Sigmoid colon (tissue), 6 donors: ENCODE measurements at regions not wholly inside any gene's neighbourhood (a gene's known extent, or its start where the extent isn't known, plus 50 kb on each side); places are given as distances from the start of the nearest gene placed in this dataset.
"Not testable (repeated sequence)": the region's sequence is repeated elsewhere in the genome, so short reads cannot be mapped to it uniquely, and the experiment has no call there.

Experiments used
- DNase-seq: peaks from one replicate; pipeline ENCODE4 v3.0.0-alpha.2; 2019
- H3K27ac ChIP-seq, 4 donors: fragments of 200-600 bp; sonication (generic); one replicate each; pipeline ENCODE4 v1.5.1; 2016 to 2019; ENCODE audit warnings: mild to moderate bottlenecking in 1 of 4
- H3K27me3 ChIP-seq, 3 donors: fragments of 200-600 bp; sonication (generic); one replicate each; pipeline ENCODE4 v1.5.1; 2019; ENCODE audit warnings: mild to moderate bottlenecking in 1 of 3
- H3K36me3 ChIP-seq, 4 donors: fragments of 200-600 bp; sonication (generic); one replicate each; pipeline ENCODE4 v1.5.1; 2016 to 2019
- H3K4me1 ChIP-seq, 4 donors: fragments of 200-600 bp; sonication (generic); one replicate each; pipeline ENCODE4 v1.5.1; 2017 to 2019
- H3K4me3 ChIP-seq, 4 donors: fragments of 200-600 bp; sonication (generic); one replicate each; pipeline ENCODE4 v1.5.1; 2017 to 2019; ENCODE audit warnings: mild to moderate bottlenecking in 2 of 4, moderate library complexity in 1 of 4
- H3K9me3 ChIP-seq, 4 donors: fragments of 200-600 bp in 3 of 4; sonication (generic) in 3 of 4; one replicate each; pipeline versions ENCODE4 v1.5.1 to v1.6.1; 2013 to 2019
- EP300 ChIP-seq, 4 donors: sonication (generic); formaldehyde crosslinking; IDR thresholded peaks; one replicate each; pipeline ENCODE4 v1.6.1; 2017; ENCODE audit warnings: antibody characterized with exemption in 4 of 4
- POLR2A ChIP-seq, 2 donors: fragments of 450-650 bp; IDR thresholded peaks; one replicate each; pipeline ENCODE4 v1.6.1; 2016; ENCODE audit warnings: antibody characterized with exemption in 2 of 2, mild to moderate bottlenecking in 2 of 2, moderate library complexity in 2 of 2
- POLR2AphosphoS5 ChIP-seq, 4 donors: sonication (generic); formaldehyde crosslinking; IDR thresholded peaks; one replicate each; pipeline ENCODE4 v1.6.1; 2017; ENCODE audit warnings: antibody characterized with exemption in 4 of 4
- WGBS, 2 donors: extraction: QIAGEN DNeasy Blood & Tissue Kit; methylation state at CpG; one replicate each; pipeline ENCODE4 v1.1.7; 2013; 5-methylcytosine and 5-hydroxymethylcytosine counted together
- intact Hi-C: fragments of 100-400 bp; cut with DNase I; formaldehyde crosslinking; loops from one replicate; pipeline ENCODE4 v1.15.1; 2023
- TF ChIP-seq, protein P1 (sequence below), 4 experiments: fragments of 450-650 bp in 3 of 4; fragments of 200-600 bp in 1 of 4; IDR thresholded peaks; one replicate each; pipeline ENCODE4 v1.5.1; 2016 to 2019; ENCODE audit warnings: antibody characterized with exemption in 4 of 4, mild to moderate bottlenecking in 3 of 4, moderate library complexity in 2 of 4
- donor health status: healthy with polysubstance abuse.
- donor health status: healthy.

DNA sequence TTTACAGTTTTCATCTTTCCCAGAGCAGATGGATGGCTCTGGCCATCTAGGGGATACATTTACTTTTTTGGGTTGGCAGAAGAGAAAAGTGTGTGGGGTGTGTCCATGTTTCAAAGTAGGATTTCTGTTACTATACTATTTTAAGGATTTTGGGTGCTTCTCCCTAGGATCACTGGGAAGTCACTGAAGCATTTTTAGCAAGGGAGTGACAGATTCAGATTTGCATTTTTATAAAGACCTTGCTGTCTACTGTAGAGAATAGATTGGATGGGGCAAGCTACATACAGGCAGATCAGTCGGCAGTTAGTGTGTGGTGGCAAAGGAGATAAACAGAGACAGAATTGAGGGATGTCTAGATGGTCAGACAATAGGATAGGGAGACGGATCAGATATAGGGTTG is 122.5 kb downstream of the TBX19 start:
- WGBS, 2 donors = 93 to 94% methylated on average over 2 of the region's 2 CpGs
- intact Hi-C loops = no loop called here
- no peak overlapping the region for H3K27ac ChIP-seq
- DNase-seq = no peak
- TF ChIP-seq POLR2A (IDR thresholded peaks at IDR 0.05) (no peak), EP300 (IDR thresholded peaks at IDR 0.05) (no peak), POLR2AphosphoS5 (IDR thresholded peaks at IDR 0.05) (no peak)
- TF ChIP-seq, protein P1, sequence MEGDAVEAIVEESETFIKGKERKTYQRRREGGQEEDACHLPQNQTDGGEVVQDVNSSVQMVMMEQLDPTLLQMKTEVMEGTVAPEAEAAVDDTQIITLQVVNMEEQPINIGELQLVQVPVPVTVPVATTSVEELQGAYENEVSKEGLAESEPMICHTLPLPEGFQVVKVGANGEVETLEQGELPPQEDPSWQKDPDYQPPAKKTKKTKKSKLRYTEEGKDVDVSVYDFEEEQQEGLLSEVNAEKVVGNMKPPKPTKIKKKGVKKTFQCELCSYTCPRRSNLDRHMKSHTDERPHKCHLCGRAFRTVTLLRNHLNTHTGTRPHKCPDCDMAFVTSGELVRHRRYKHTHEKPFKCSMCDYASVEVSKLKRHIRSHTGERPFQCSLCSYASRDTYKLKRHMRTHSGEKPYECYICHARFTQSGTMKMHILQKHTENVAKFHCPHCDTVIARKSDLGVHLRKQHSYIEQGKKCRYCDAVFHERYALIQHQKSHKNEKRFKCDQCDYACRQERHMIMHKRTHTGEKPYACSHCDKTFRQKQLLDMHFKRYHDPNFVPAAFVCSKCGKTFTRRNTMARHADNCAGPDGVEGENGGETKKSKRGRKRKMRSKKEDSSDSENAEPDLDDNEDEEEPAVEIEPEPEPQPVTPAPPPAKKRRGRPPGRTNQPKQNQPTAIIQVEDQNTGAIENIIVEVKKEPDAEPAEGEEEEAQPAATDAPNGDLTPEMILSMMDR (IDR thresholded peaks at IDR 0.05) = no peak
- H3K9me3 ChIP-seq = no peaks in the 10 kb centered on the region
- H3K4me1 ChIP-seq = peaks cover 0 to 12% (median 4%) of the 10 kb centered on the region in 4 donors
- H3K4me3 ChIP-seq = no peak overlapping the region
- H3K36me3 ChIP-seq = no peaks in the 10 kb centered on the region
- H3K27me3 ChIP-seq = no peaks in the 10 kb centered on the region

DNA sequence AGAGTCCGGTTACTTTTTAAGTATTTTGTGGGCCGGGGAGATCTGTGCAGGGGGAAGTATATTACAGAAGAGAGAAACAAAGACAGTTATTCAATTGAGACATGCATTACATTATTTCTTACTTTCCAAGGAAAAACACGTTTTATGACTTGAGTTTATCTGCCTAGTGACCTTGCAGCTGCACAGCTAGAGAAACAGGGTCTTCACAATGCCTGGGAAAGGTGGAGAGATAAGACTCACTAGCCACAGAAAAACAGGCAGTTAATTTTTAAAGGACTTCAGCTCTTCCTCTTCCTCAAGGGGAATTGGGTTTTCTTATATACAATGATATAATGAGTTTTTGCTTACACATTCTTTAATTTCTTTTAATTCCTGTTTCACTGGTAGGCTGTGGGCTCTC is 121.8 kb downstream of the TBX19 start:
- not testable (repeated sequence) for H3K4me3 ChIP-seq

DNA sequence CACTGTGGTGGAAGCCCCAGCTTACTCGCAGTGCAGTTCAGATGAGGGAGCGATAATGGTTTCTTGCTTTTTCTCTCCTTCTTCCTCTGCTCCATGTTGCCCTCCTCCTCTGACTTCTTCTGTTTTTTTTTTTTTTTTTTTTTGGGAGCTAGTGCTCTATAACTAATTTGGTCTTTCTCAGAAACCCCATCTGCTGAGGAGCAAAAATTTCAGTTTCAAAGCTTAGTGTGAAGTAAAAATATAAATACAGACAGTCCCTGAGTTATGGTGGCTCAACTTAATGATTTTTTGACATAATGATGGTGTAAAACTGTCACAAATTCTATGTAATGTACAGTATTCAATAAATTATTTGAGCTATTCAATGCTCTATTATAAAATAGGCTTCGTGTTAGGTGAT is 120.7 kb downstream of the TBX19 start:
- intact Hi-C loops = no loop called here
- Histone ChIP-seq H3K9me3 (no peaks in the 10 kb centered on the region), H3K36me3 (no peaks in the 10 kb centered on the region), H3K4me1 (peaks cover 0 to 12% (median 4%) of the 10 kb centered on the region in 4 donors), H3K4me3 (no peak overlapping the region), H3K27me3 (no peaks in the 10 kb centered on the region), H3K27ac (no peak overlapping the region)
- DNase-seq = no peak
- TF ChIP-seq, protein P1 (IDR thresholded peaks at IDR 0.05) = no peak
- no peak for TF ChIP-seq EP300 (IDR thresholded peaks at IDR 0.05)
- 95% methylated on average over 3 of the region's 3 CpGs for WGBS, 2 donors

More for the DNA sequence above, 121.8 kb downstream of the TBX19 start:
- WGBS, 2 donors = 42 to 57% methylated on average over 3 of the region's 3 CpGs
- H3K36me3 ChIP-seq, H3K9me3 ChIP-seq, H3K27me3 ChIP-seq, intact Hi-C loops, H3K27ac ChIP-seq, DNase-seq: not testable (repeated sequence)
- H3K4me1 ChIP-seq = peaks cover 0 to 12% (median 4%) of the 10 kb centered on the region in 4 donors

DNA sequence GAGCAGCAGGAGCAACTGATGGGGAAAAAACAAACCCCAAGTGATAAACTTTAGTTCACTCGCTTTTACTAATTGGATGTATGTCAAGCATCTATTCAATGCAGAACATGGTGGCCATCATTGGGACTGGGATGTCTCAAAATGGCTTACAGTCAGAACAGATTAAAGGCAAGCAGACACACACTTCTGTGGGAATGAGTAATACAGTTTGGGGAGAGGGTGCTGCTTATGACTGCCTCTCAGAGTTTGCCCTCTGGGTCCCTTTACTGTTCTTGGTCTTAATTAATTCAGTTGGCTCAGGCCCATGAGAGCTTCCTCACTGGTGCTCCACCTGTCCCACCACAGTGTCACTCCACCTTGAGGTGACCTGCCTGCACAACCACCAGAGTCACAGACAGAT is 119.5 kb downstream of the TBX19 start:
- TF ChIP-seq POLR2A (IDR thresholded peaks at IDR 0.05) (no peak), POLR2AphosphoS5 (IDR thresholded peaks at IDR 0.05) (no peak), EP300 (IDR thresholded peaks at IDR 0.05) (no peak)
- TF ChIP-seq, protein P1 (IDR thresholded peaks at IDR 0.05) = no peak
- H3K27me3 ChIP-seq = no peaks in the 10 kb centered on the region
- H3K4me3 ChIP-seq = no peak overlapping the region
- H3K4me1 ChIP-seq = peaks cover 0 to 2% (median 0%) of the 10 kb centered on the region in 4 donors
- H3K9me3 ChIP-seq = no peaks in the 10 kb centered on the region
- DNase-seq = no peak
- 91 to 99% methylated on average over 1 of the region's 1 CpG for WGBS, 2 donors
- H3K36me3 ChIP-seq = no peaks in the 10 kb centered on the region
- intact Hi-C loops = no loop called here
- no peak overlapping the region for H3K27ac ChIP-seq

DNA sequence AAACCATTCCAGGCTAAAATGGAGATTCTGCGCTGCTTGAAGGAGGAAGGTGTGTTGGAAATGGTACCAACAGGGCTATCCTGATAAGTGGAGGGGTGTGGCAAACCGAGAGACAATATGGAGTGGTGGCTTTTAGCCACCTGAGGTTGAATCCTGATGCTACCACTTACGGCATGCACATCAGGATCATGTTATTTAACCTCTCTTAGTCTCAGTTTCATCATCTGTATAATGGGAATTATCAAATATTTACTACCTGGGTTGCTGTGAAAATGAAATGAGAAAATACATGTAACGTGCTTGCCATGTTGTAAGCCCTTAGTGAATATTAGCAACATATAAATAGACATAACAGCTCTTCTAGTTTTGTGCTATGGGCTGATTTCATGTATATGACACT is 117.1 kb downstream of the TBX19 start:
- no peaks in the 10 kb centered on the region for H3K27me3 ChIP-seq
- H3K4me3 ChIP-seq = no peak overlapping the region
- 86 to 90% methylated on average over 4 of the region's 4 CpGs for WGBS, 2 donors
- H3K36me3 ChIP-seq = no peaks in the 10 kb centered on the region
- no peaks in the 10 kb centered on the region for H3K9me3 ChIP-seq
- H3K4me1 ChIP-seq = peaks cover 0 to 10% (median 6%) of the 10 kb centered on the region in 4 donors
- no peak for DNase-seq
- H3K27ac ChIP-seq = no peak overlapping the region
- no peak for TF ChIP-seq POLR2AphosphoS5 (IDR thresholded peaks at IDR 0.05)
- no peak for TF ChIP-seq POLR2A (IDR thresholded peaks at IDR 0.05)
- TF ChIP-seq, protein P1 (IDR thresholded peaks at IDR 0.05) = no peak
- no peak for TF ChIP-seq EP300 (IDR thresholded peaks at IDR 0.05)
- intact Hi-C loops = no loop called here
